Endothelial cell of umbilical vein (primary cell): ENCODE measurements at regions not wholly inside any gene's neighbourhood (a gene's known extent, or its start where the extent isn't known, plus 50 kb on each side); places are given as distances from the start of the nearest gene placed in this dataset.

ENCODE experiments used
- BruUV-seq: library from RNA; stranded (reverse); fragments of 400-500 nt; replicated peaks from 2 replicates; lab custom pipeline; 2021; lab: Mats Ljungman, UMichigan
- CTCF ChIA-PET: fragments of 300-600, 350-600 bp; sonication (Branson Sonifier 250); formaldehyde crosslinking; loops from one replicate; lab custom pipeline; 2021; ENCODE audit warnings: antibody characterized with exemption, inconsistent platforms; lab: Charles Lee
- POLR2A ChIA-PET: fragments of 300-600, 350-600 bp; sonication (Branson Sonifier 250); formaldehyde crosslinking; loops from one replicate; lab custom pipeline; 2021; ENCODE audit warnings: antibody characterized with exemption, inconsistent platforms; lab: Charles Lee
- DNase-seq: peaks from one replicate; pipeline ENCODE4 v3.0.0-alpha.2; 2011; ENCODE audit warnings: low read depth, low spot score
- FAIRE-seq: peaks from 2 replicates; lab custom pipeline; 2011; peaks lifted over from hg19 to GRCh38; lab: Jason Lieb, UNC
- H2AFZ ChIP-seq: 2 replicates; pipeline ENCODE4 v1.6.0; 2012; ENCODE audit warnings: low read depth, low read length, control low read depth, inconsistent platforms
- H3K27ac ChIP-seq: 2 replicates; pipeline ENCODE4 v1.5.1; 2011; ENCODE audit warnings: low read depth, mild to moderate bottlenecking, control low read depth, low read length, moderate library complexity; ENCODE audit not compliant: insufficient read depth
- H3K27me3 ChIP-seq, 2 experiments: 2 replicates each; pipeline versions ENCODE4 v1.6.0 to v1.6.1; 2011; ENCODE audit warnings: low read length in 2 of 2, mixed read lengths in 1 of 2; ENCODE audit not compliant: control insufficient read depth in 2 of 2, insufficient read depth in 2 of 2
- H3K36me3 ChIP-seq, 2 experiments: 2 replicates in 1 of 2; 3 replicates in 1 of 2; pipeline ENCODE4 v1.5.1; 2011; ENCODE audit warnings: low read length in 2 of 2, mild to moderate bottlenecking in 1 of 2, moderate library complexity in 1 of 2; ENCODE audit not compliant: control insufficient read depth in 2 of 2, insufficient read depth in 2 of 2; ENCODE audit errors: extremely low read depth in 1 of 2
- H3K4me1 ChIP-seq: 3 replicates; pipeline ENCODE4 v1.5.1; 2011; ENCODE audit warnings: mild to moderate bottlenecking, low read length; ENCODE audit not compliant: control insufficient read depth, insufficient read depth; ENCODE audit errors: extremely low read depth
- H3K4me2 ChIP-seq: 2 replicates; pipeline ENCODE4 v1.6.1; 2011; ENCODE audit warnings: low read length, control low read depth, mixed read lengths; ENCODE audit not compliant: insufficient read depth
- H3K4me3 ChIP-seq, 3 experiments: fragments of 200-600 bp in 1 of 3; sonication (generic), shearing (Covaris generic) in 1 of 3; replicated peaks in 1 of 3; 2 replicates each; pipeline ENCODE4 v1.5.1; 2011 to 2016; ENCODE audit warnings: control low read depth in 3 of 3, low read length in 3 of 3, mild to moderate bottlenecking in 2 of 3, inconsistent platforms in 1 of 3, low read depth in 1 of 3, moderate library complexity in 1 of 3; ENCODE audit not compliant: insufficient read depth in 1 of 3
- H3K79me2 ChIP-seq: 2 replicates; pipeline ENCODE4 v1.6.0; 2012; ENCODE audit warnings: low read length, inconsistent platforms; ENCODE audit not compliant: control insufficient read depth, insufficient read depth
- H3K9ac ChIP-seq: replicated peaks from 2 replicates; pipeline ENCODE3; 2011; ENCODE audit warnings: low read length, control low read depth; ENCODE audit not compliant: insufficient read depth; ENCODE audit errors: extremely low read depth
- H3K9me1 ChIP-seq: replicated peaks from 3 replicates; pipeline ENCODE4 v1.6.0; 2011; ENCODE audit warnings: mild to moderate bottlenecking, low read length; ENCODE audit not compliant: control insufficient read depth, insufficient read depth; ENCODE audit errors: extremely low read depth
- H3K9me3 ChIP-seq: replicated peaks from 2 replicates; pipeline ENCODE4 v1.5.1; 2012; ENCODE audit warnings: low read length, inconsistent platforms; ENCODE audit not compliant: control insufficient read depth, insufficient read depth
- H4K20me1 ChIP-seq: replicated peaks from 2 replicates; pipeline ENCODE3; 2011; ENCODE audit warnings: mild to moderate bottlenecking, low read length; ENCODE audit not compliant: control insufficient read depth, insufficient read depth; ENCODE audit errors: extremely low read depth
- CTCF ChIP-seq, 2 donors: IDR thresholded peaks; 1 replicate in 1 of 2; 2 replicates in 1 of 2; pipeline ENCODE4 v1.5.1; 2011; ENCODE audit warnings: low read length in 2 of 2, mild to moderate bottlenecking in 2 of 2, moderate library complexity in 2 of 2, control low read depth in 1 of 2, inconsistent platforms in 1 of 2, low read depth in 1 of 2; ENCODE audit not compliant: insufficient read depth in 1 of 2; ENCODE audit errors: extremely low read depth in 1 of 2
- FOS ChIP-seq: IDR thresholded peaks from 2 replicates; pipeline ENCODE4 v1.6.1; 2011; ENCODE audit warnings: mild to moderate bottlenecking, low read length, moderate library complexity, borderline replicate concordance; ENCODE audit not compliant: insufficient read depth
- GATA2 ChIP-seq: IDR thresholded peaks from 2 replicates; pipeline ENCODE4 v1.7.0; 2011; ENCODE audit warnings: low read depth, mild to moderate bottlenecking, moderate library complexity, mixed read lengths, low read length; ENCODE audit not compliant: insufficient read length, insufficient read depth
- JUN ChIP-seq: IDR thresholded peaks from 2 replicates; pipeline ENCODE4 v1.6.1; 2011; ENCODE audit warnings: borderline replicate concordance, low read depth; ENCODE audit not compliant: insufficient read length, insufficient read depth
- MYC ChIP-seq: IDR thresholded peaks from one replicate; pipeline ENCODE4 v1.6.1; 2011; ENCODE audit warnings: mild to moderate bottlenecking, low read depth, low read length
- POLR2A ChIP-seq: IDR thresholded peaks from 2 replicates; pipeline ENCODE4 v1.6.1; 2012; ENCODE audit warnings: low read depth, mild to moderate bottlenecking, control low read depth, low read length
- POLR2AphosphoS5 ChIP-seq: IDR thresholded peaks from 2 replicates; pipeline ENCODE4 v1.6.1; 2012; ENCODE audit warnings: low read depth, mild to moderate bottlenecking, control low read depth, low read length, moderate library complexity; ENCODE audit not compliant: insufficient read depth
- dilution Hi-C: fragments of 300-500 bp; cut with MboI; formaldehyde crosslinking; loops from one replicate; pipeline ENCODE4 v1.15.0; 2019; ENCODE audit warnings: low sequenced_read_pairs; ENCODE audit not compliant: extremely low pct_ligation_motif_present
- intact Hi-C: fragments of 100-400 bp; cut with micrococcal nuclease; formaldehyde crosslinking; loops from one replicate; pipeline ENCODE4 v1.10.0; 2022
- TF ChIP-seq, protein P1 (sequence below): IDR thresholded peaks from 2 replicates; pipeline ENCODE4 v1.6.1; 2011; ENCODE audit not compliant: insufficient read depth, insufficient read length

DNA sequence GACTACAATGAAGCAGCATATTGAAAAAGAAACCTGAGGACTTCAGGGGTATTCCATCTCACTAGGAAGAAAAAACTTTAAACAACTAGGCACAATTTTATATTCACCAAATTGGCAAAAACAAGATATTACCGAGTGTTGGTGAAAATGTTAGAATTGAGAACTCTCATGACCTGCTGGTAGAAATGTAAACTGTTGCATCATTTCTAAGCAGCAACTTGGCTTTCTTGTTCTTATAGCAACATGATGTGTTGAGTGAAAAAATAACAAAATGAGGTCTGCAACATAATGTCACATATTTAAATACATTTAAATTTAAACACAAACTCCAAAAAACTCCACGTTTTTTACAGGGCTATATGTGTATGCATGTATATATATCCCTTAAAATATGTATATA is 59.0 kb upstream of the SPPL2A start:
- H4K20me1 ChIP-seq, result no peaks in the 10 kb centered on the region
- H3K9me1 ChIP-seq, result no peaks in the 10 kb centered on the region
- POLR2A ChIA-PET, result no interaction called here
- no peak overlapping the region for H3K27ac ChIP-seq
- H3K4me3 ChIP-seq, result no peak overlapping the region
- no peak overlapping the region for H3K9ac ChIP-seq
- H3K4me2 ChIP-seq, result no peak overlapping the region
- peaks cover 2% of the 10 kb centered on the region for H3K4me1 ChIP-seq
- H3K79me2 ChIP-seq, result no peaks in the 10 kb centered on the region
- FAIRE-seq (no peak), DNase-seq (no peak)
- no peak for TF ChIP-seq JUN
- no peak for TF ChIP-seq CTCF (IDR thresholded peaks at IDR 0.05; ENCODE audit: extremely low read depth in 1 of 2, insufficient read depth in 1 of 2, low read depth in 1 of 2, low read length in 2 of 2)
- no peak for TF ChIP-seq GATA2
- TF ChIP-seq, protein P1, sequence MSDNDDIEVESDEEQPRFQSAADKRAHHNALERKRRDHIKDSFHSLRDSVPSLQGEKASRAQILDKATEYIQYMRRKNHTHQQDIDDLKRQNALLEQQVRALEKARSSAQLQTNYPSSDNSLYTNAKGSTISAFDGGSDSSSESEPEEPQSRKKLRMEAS, result no peak
- TF ChIP-seq POLR2A, result no peak
- no peak for TF ChIP-seq FOS
- CTCF ChIA-PET, result no interaction called here
- no peaks in the 10 kb centered on the region for H3K9me3 ChIP-seq
- H3K27me3 ChIP-seq, result peaks cover 3 to 7% of the 10 kb centered on the region in 2 experiments
- no TSS peak for BruUV-seq
- H2AFZ ChIP-seq, result no peak overlapping the region
- H3K36me3 ChIP-seq, result no peaks in the 10 kb centered on the region
- dilution Hi-C loops, result no loop called here
- intact Hi-C loops, result no loop called here

GRCh38 chr15:50823281-50823680 is 57.8 kb upstream of the SPPL2A start:
- POLR2A ChIA-PET, result no interaction called here
- TF ChIP-seq JUN, result no peak
- TF ChIP-seq POLR2AphosphoS5, result no peak
- no peak for TF ChIP-seq MYC
- no peak for TF ChIP-seq GATA2
- Histone ChIP-seq H3K4me1 (peaks cover 7% of the 10 kb centered on the region), H3K36me3 (no peaks in the 10 kb centered on the region), H3K9me3 (no peaks in the 10 kb centered on the region), H2AFZ (no peak overlapping the region), H3K9me1 (no peaks in the 10 kb centered on the region), H3K79me2 (no peaks in the 10 kb centered on the region), H3K27ac (no peak overlapping the region), H4K20me1 (no peaks in the 10 kb centered on the region), H3K27me3 (peaks cover 3 to 7% of the 10 kb centered on the region in 2 experiments), H3K4me3 (no peak overlapping the region), H3K9ac (no peak overlapping the region), H3K4me2 (no peak overlapping the region)
- no peak for DNase-seq
- FAIRE-seq, result no peak
- CTCF ChIA-PET, result no interaction called here
- dilution Hi-C loops (no loop called here), intact Hi-C loops (no loop called here)
- BruUV-seq, result no TSS peak
